ENCODE measurements at regions not wholly inside any gene's neighbourhood (a gene's known extent, or its start where the extent isn't known, plus 50 kb on each side); places are given as distances from the start of the nearest gene placed in this dataset.
"Not testable (repeated sequence)": the region's sequence is repeated elsewhere in the genome, so short reads cannot be mapped to it uniquely, and the experiment has no call there.

- no peak overlapping the region for H3T11ph ChIP-seq (ENCODE audit: low read length)
- H4K91ac ChIP-seq (ENCODE audit: insufficient read length, low read depth, low read length) = no peak overlapping the region
- H2BK20ac ChIP-seq (ENCODE audit: low read depth, low read length, poor library complexity, severe bottlenecking) = no peak overlapping the region
- H3K9me3 ChIP-seq (ENCODE audit: control insufficient read depth, low read depth, low read length) = no peaks in the 10 kb centered on the region
- H2BK15ac ChIP-seq (ENCODE audit: low read depth, low read length) = no peak overlapping the region
- H3K4me2 ChIP-seq (ENCODE audit: insufficient read depth, insufficient read length, low read length) = no peak overlapping the region
- H3K79me1 ChIP-seq (ENCODE audit: insufficient read depth, low read depth, low read length, poor library complexity, severe bottlenecking) = no peaks in the 10 kb centered on the region
- no peak for DNase-seq
- H4K5ac ChIP-seq (ENCODE audit: insufficient read length, low read depth, low read length) = no peak overlapping the region
- H2AFZ ChIP-seq (ENCODE audit: low read length) = no peak overlapping the region
- no peak overlapping the region for H2BK5ac ChIP-seq (ENCODE audit: insufficient read length, low read length)
- no peak overlapping the region for H3K18ac ChIP-seq (ENCODE audit: insufficient read length, low read depth, low read length)
- no peaks in the 10 kb centered on the region for H3K27me3 ChIP-seq (ENCODE audit: insufficient read depth, low read length)
- Mint-ChIP-seq H3K27me3 (ENCODE audit: low read depth) (peaks cover 28% of the 10 kb centered on the region), H3K4me3 (no peak overlapping the region), H3K27ac (no peak overlapping the region), H3K9me3 (peaks cover 0 to 5% of the 10 kb centered on the region in 2 experiments; a peak in 2 of 5 replicates), H3K4me1 (peaks cover 6% of the 10 kb centered on the region in 2 experiments), H3K36me3 (ENCODE audit: insufficient read depth in 1 of 3, low read depth in 3 of 3) (no peaks in the 10 kb centered on the region)
- no peak overlapping the region for H2BK12ac ChIP-seq (ENCODE audit: insufficient read length, low read depth, low read length)
- no peak overlapping the region for H3K9ac ChIP-seq (ENCODE audit: extremely low read depth, insufficient read length, low read length)
- H3K56ac ChIP-seq (ENCODE audit: insufficient read length, low read depth, low read length) = no peak overlapping the region
- no peak overlapping the region for H3K23ac ChIP-seq (ENCODE audit: insufficient read length, low read depth, low read length)
- no peak overlapping the region for H3K27ac ChIP-seq (ENCODE audit: insufficient read length, low read depth, low read length)
- H4K20me1 ChIP-seq (ENCODE audit: control insufficient read depth, insufficient read depth, insufficient read length) = no peaks in the 10 kb centered on the region
- H3K4me1 ChIP-seq (ENCODE audit: insufficient read depth, low read length) = no peaks in the 10 kb centered on the region
- H3K79me2 ChIP-seq (ENCODE audit: insufficient read depth, low read length) = no peaks in the 10 kb centered on the region
- no peak overlapping the region for H3K14ac ChIP-seq (ENCODE audit: insufficient read depth, low read length)
- no peak overlapping the region for H4K8ac ChIP-seq (replicated peaks; ENCODE audit: insufficient read length, low read depth, low read length)
- no peak overlapping the region for H2AK5ac ChIP-seq (ENCODE audit: insufficient read length, low read length)
- TF ChIP-seq CTCF (conservative IDR thresholded peaks at IDR 0.05) = no peak
- H3K4ac ChIP-seq (ENCODE audit: low read depth, low read length) = no peak overlapping the region
- H2BK120ac ChIP-seq (ENCODE audit: low read depth, low read length, poor library complexity, severe bottlenecking) = no peak overlapping the region
- H3K23me2 ChIP-seq (ENCODE audit: insufficient read length, low read depth, low read length, poor library complexity, severe bottlenecking) = no peaks in the 10 kb centered on the region
Observed at GRCh38 chrX:452598-452997, 65.9 kb upstream of the PPP2R3B start.

- no CpG with 5 or more reads among the region's 7 CpGs for WGBS (ENCODE audit: extremely low coverage, insufficient read length, low lambda C conversion rate)
Observed at GRCh38 chrX:454514-454913, 67.8 kb upstream of the PPP2R3B start.

More at GRCh38 chrX:454514-454913, 67.8 kb upstream of the PPP2R3B start:
- not testable (repeated sequence) for H2AK5ac ChIP-seq (ENCODE audit: insufficient read length, low read length); H3K79me1 ChIP-seq (ENCODE audit: insufficient read depth, low read depth, low read length, poor library complexity, severe bottlenecking); H3K4me3 Mint-ChIP-seq; H4K5ac ChIP-seq (ENCODE audit: insufficient read length, low read depth, low read length); H4K91ac ChIP-seq (ENCODE audit: insufficient read length, low read depth, low read length); H4K8ac ChIP-seq (replicated peaks; ENCODE audit: insufficient read length, low read depth, low read length); H3K14ac ChIP-seq (ENCODE audit: insufficient read depth, low read length); H3K4ac ChIP-seq (ENCODE audit: low read depth, low read length); H3K9me3 ChIP-seq (ENCODE audit: control insufficient read depth, low read depth, low read length); H2BK20ac ChIP-seq (ENCODE audit: low read depth, low read length, poor library complexity, severe bottlenecking); H3K79me2 ChIP-seq (ENCODE audit: insufficient read depth, low read length); H3K4me1 ChIP-seq (ENCODE audit: insufficient read depth, low read length); H3K23me2 ChIP-seq (ENCODE audit: insufficient read length, low read depth, low read length, poor library complexity, severe bottlenecking); H2BK5ac ChIP-seq (ENCODE audit: insufficient read length, low read length); H3K9ac ChIP-seq (ENCODE audit: extremely low read depth, insufficient read length, low read length); H3K4me2 ChIP-seq (ENCODE audit: insufficient read depth, insufficient read length, low read length); DNase-seq; H3K56ac ChIP-seq (ENCODE audit: insufficient read length, low read depth, low read length); H3K4me1 Mint-ChIP-seq; H2BK120ac ChIP-seq (ENCODE audit: low read depth, low read length, poor library complexity, severe bottlenecking); H4K20me1 ChIP-seq (ENCODE audit: control insufficient read depth, insufficient read depth, insufficient read length); H3K23ac ChIP-seq (ENCODE audit: insufficient read length, low read depth, low read length); H3K36me3 Mint-ChIP-seq (ENCODE audit: insufficient read depth in 1 of 3, low read depth in 3 of 3); H3K27me3 ChIP-seq (ENCODE audit: insufficient read depth, low read length); H2BK15ac ChIP-seq (ENCODE audit: low read depth, low read length); H3K18ac ChIP-seq (ENCODE audit: insufficient read length, low read depth, low read length); H3T11ph ChIP-seq (ENCODE audit: low read length); H2BK12ac ChIP-seq (ENCODE audit: insufficient read length, low read depth, low read length); H2AFZ ChIP-seq (ENCODE audit: low read length); H3K9me3 Mint-ChIP-seq; H3K27ac ChIP-seq (ENCODE audit: insufficient read length, low read depth, low read length); H3K27ac Mint-ChIP-seq
- peaks cover 18% of the 10 kb centered on the region for H3K27me3 Mint-ChIP-seq (ENCODE audit: low read depth)
